B cell (primary cell): ENCODE measurements at regions not wholly inside any gene's neighbourhood (a gene's known extent, or its start where the extent isn't known, plus 50 kb on each side); places are given as distances from the start of the nearest gene placed in this dataset.

Experiments used
- ATAC-seq: fragments of 200-7000 bp; cut with Tn5 transposase; one replicate; pipeline ENCODE4 v1.10.0; 2021; ENCODE audit warnings: low read depth, mild to moderate bottlenecking, moderate number of reproducible peaks, moderate library complexity
- CTCF ChIA-PET: fragments of 350-600 bp; sonication (Branson Sonifier 250); formaldehyde crosslinking; loops from one replicate; lab custom pipeline; 2021; ENCODE audit warnings: antibody characterized with exemption, inconsistent platforms; lab: Charles Lee
- POLR2A ChIA-PET: fragments of 350-600 bp; sonication (Branson Sonifier 250); formaldehyde crosslinking; loops from one replicate; lab custom pipeline; 2021; ENCODE audit warnings: antibody characterized with exemption; lab: Charles Lee
- DNase-seq: peaks from one replicate; pipeline ENCODE4 v3.0.0; 2013
- H2AFZ ChIP-seq: 2 replicates; pipeline ENCODE4 v1.6.1; 2012; ENCODE audit warnings: mild to moderate bottlenecking, low read depth, low read length; ENCODE audit not compliant: insufficient read depth, poor library complexity, severe bottlenecking
- H3K27ac ChIP-seq, 2 donors: 1 replicate in 1 of 2; 2 replicates in 1 of 2; pipeline ENCODE4 v1.5.1; 2012 to 2013; ENCODE audit warnings: low read length in 2 of 2, mild to moderate bottlenecking in 2 of 2, moderate library complexity in 1 of 2
- H3K27me3 ChIP-seq, 4 experiments: fragments of 200-600 bp in 1 of 4; sonication (generic) in 1 of 4; replicated peaks in 1 of 4; 1 replicate in 2 of 4; 2 replicates in 2 of 4; pipeline versions ENCODE4 v1.6.1 to v1.7.0; 2013 to 2016; ENCODE audit warnings: low read length in 3 of 4, mild to moderate bottlenecking in 2 of 4, mixed read lengths in 1 of 4, moderate library complexity in 1 of 4; ENCODE audit not compliant: insufficient read depth in 4 of 4, control insufficient read depth in 3 of 4; ENCODE audit errors: control extremely low read depth in 1 of 4
- H3K36me3 ChIP-seq, 2 experiments: replicated peaks in 1 of 2; 1 replicate in 1 of 2; 2 replicates in 1 of 2; pipeline versions ENCODE4 v1.6.1 to v1.7.1; 2013; ENCODE audit warnings: low read length in 1 of 2; ENCODE audit not compliant: insufficient read depth in 2 of 2, control insufficient read depth in 1 of 2; ENCODE audit errors: control extremely low read depth in 1 of 2, extremely low read depth in 1 of 2
- H3K4me1 ChIP-seq, 2 donors: fragments of 200-600 bp in 1 of 2; sonication (generic) in 1 of 2; 1 replicate in 1 of 2; 2 replicates in 1 of 2; pipeline versions ENCODE4 v1.5.1 to v1.6.1; 2013 to 2017; ENCODE audit warnings: low read length in 2 of 2; ENCODE audit not compliant: control insufficient read depth in 2 of 2, insufficient read depth in 2 of 2
- H3K4me2 ChIP-seq: replicated peaks from 2 replicates; pipeline ENCODE3; 2012; ENCODE audit warnings: mild to moderate bottlenecking, low read depth, low read length; ENCODE audit not compliant: poor library complexity, severe bottlenecking
- H3K4me3 ChIP-seq, 5 experiments: fragments of 200-600 bp in 1 of 5; sonication (generic) in 1 of 5; 1 replicate in 3 of 5; 2 replicates in 2 of 5; pipeline versions ENCODE4 v1.5.1 to v1.7.0; 2011 to 2016; ENCODE audit warnings: low read length in 4 of 5, mild to moderate bottlenecking in 4 of 5, low read depth in 2 of 5, control low read depth in 1 of 5, moderate library complexity in 1 of 5; ENCODE audit not compliant: insufficient read depth in 1 of 5; ENCODE audit errors: control extremely low read depth in 1 of 5, extremely low read depth in 1 of 5
- H3K79me2 ChIP-seq: fragments of 200-600 bp; sonication (generic); one replicate; pipeline ENCODE4 v1.6.0; 2016; ENCODE audit warnings: low read length; ENCODE audit not compliant: control insufficient read depth, insufficient read depth
- H3K9ac ChIP-seq: fragments of 200-600 bp; sonication (generic); 2 replicates; pipeline ENCODE4 v1.6.1; 2017; ENCODE audit warnings: mild to moderate bottlenecking, low read length, moderate library complexity
- H3K9me3 ChIP-seq, 3 donors: one replicate each; pipeline versions ENCODE4 v1.6.1 to v1.7.1; 2013; ENCODE audit warnings: low read length in 2 of 3; ENCODE audit not compliant: control insufficient read depth in 2 of 3, insufficient read depth in 1 of 3; ENCODE audit errors: control extremely low read depth in 1 of 3
- H4K20me1 ChIP-seq: 2 replicates; pipeline ENCODE4 v1.6.0; 2012; ENCODE audit warnings: mild to moderate bottlenecking, low read length; ENCODE audit not compliant: insufficient read depth, control insufficient read depth, poor library complexity, severe bottlenecking
- H3K27ac Mint-ChIP-seq: one replicate; pipeline ENCODE4 v1.8.0; 2021; ENCODE audit warnings: mixed read lengths
- H3K27me3 Mint-ChIP-seq: one replicate; pipeline ENCODE4 v1.8.0; 2021; ENCODE audit warnings: mixed read lengths
- H3K4me1 Mint-ChIP-seq: one replicate; pipeline ENCODE4 v1.8.0; 2021; ENCODE audit warnings: mixed read lengths
- H3K4me3 Mint-ChIP-seq: one replicate; pipeline ENCODE4 v1.8.0; 2021; ENCODE audit warnings: mixed read lengths
- H3K9me3 Mint-ChIP-seq: one replicate; pipeline ENCODE4 v1.8.0; 2022; ENCODE audit warnings: mixed read lengths; ENCODE audit not compliant: insufficient read depth
- CTCF ChIP-seq: fragments of 200-600 bp; IDR thresholded peaks from one replicate; pipeline ENCODE4 v1.8.0; 2022; ENCODE audit warnings: antibody characterized with exemption, mild to moderate bottlenecking
- EZH2 ChIP-seq: IDR thresholded peaks from 2 replicates; pipeline ENCODE4 v1.6.1; 2012; ENCODE audit warnings: borderline replicate concordance, low read depth, mild to moderate bottlenecking, moderate library complexity, low read length; ENCODE audit not compliant: insufficient read depth, poor library complexity, severe bottlenecking
- WGBS: methylation state at CpG from one replicate; pipeline ENCODE4 v1.1.5; 2013; ENCODE audit warnings: missing lambda C conversion rate; ENCODE audit not compliant: insufficient coverage; 5-methylcytosine and 5-hydroxymethylcytosine counted together
- intact Hi-C: fragments of 100-400 bp; cut with micrococcal nuclease; formaldehyde crosslinking; loops from one replicate; pipeline ENCODE4 v1.10.0; 2022

GRCh38 chr1:101482306-101482705 is 245.5 kb downstream of the S1PR1 start:
- Histone ChIP-seq H2AFZ (no peak overlapping the region), H3K9ac (no peak overlapping the region), H3K9me3 (peaks cover 0 to 4% (median 0%) of the 10 kb centered on the region in 3 donors), H3K4me2 (no peak overlapping the region), H4K20me1 (no peaks in the 10 kb centered on the region), H3K4me3 (no peak overlapping the region), H3K79me2 (no peaks in the 10 kb centered on the region), H3K27ac (no peak overlapping the region), H3K36me3 (no peaks in the 10 kb centered on the region), H3K4me1 (no peaks in the 10 kb centered on the region), H3K27me3 (peaks cover 0 to 4% (median 2%) of the 10 kb centered on the region in 4 experiments)
- no peak for DNase-seq
- Mint-ChIP-seq H3K4me1 (no peaks in the 10 kb centered on the region), H3K27ac (no peak overlapping the region), H3K9me3 (no peaks in the 10 kb centered on the region), H3K27me3 (peaks cover 10% of the 10 kb centered on the region), H3K4me3 (no peak overlapping the region)
- no peak for ATAC-seq
- WGBS, result 89% methylated on average over 4 of the region's 4 CpGs
- ChIA-PET POLR2A (no interaction called here), CTCF (interaction anchor here (1.4 to 1.6 kb wide), 3 partner anchors 17 to 25 kb away, joined by 4 to 5 read pairs (median 4); no protein-coding TSS in a partner anchor)
- intact Hi-C loops, result no loop called here
- TF ChIP-seq EZH2, result no peak
- no peak for TF ChIP-seq CTCF

- Mint-ChIP-seq H3K27ac (no peak overlapping the region), H3K4me1 (no peaks in the 10 kb centered on the region), H3K9me3 (no peaks in the 10 kb centered on the region), H3K4me3 (no peak overlapping the region), H3K27me3 (peaks cover 10% of the 10 kb centered on the region)
- peaks cover 0 to 2% (median 0%) of the 10 kb centered on the region in 3 donors for H3K9me3 ChIP-seq
- CTCF ChIA-PET, result no interaction called here
- no peaks in the 10 kb centered on the region for H4K20me1 ChIP-seq
- no peaks in the 10 kb centered on the region for H3K36me3 ChIP-seq
- ATAC-seq, result no peak
- POLR2A ChIA-PET, result no interaction called here
- no peaks in the 10 kb centered on the region for H3K79me2 ChIP-seq
- intact Hi-C loops, result no loop called here
- H3K27ac ChIP-seq, result no peak overlapping the region
- H3K4me1 ChIP-seq, result no peaks in the 10 kb centered on the region
- WGBS, result no CpG with 5 or more reads among the region's 5 CpGs
- no peak overlapping the region for H2AFZ ChIP-seq
- H3K4me2 ChIP-seq, result no peak overlapping the region
- no peak for DNase-seq
- TF ChIP-seq EZH2 (no peak), CTCF (no peak)
- H3K27me3 ChIP-seq, result peaks cover 0 to 2% (median 0%) of the 10 kb centered on the region in 4 experiments
- no peak overlapping the region for H3K9ac ChIP-seq
- H3K4me3 ChIP-seq, result no peak overlapping the region
Measured at GRCh38 chr1:101483982-101484688, 247.3 kb downstream of the S1PR1 start.
